T-cell (primary cell): ENCODE measurements at regions not wholly inside any gene's neighbourhood (a gene's known extent, or its start where the extent isn't known, plus 50 kb on each side); places are given as distances from the start of the nearest gene placed in this dataset.

Experiments used
- ATAC-seq, 4 experiments: fragments of 200-7000 bp in 3 of 4; fragments of 150-1000 bp in 1 of 4; cut with Tn5 transposase; replicated peaks in 1 of 4; 1 replicate in 3 of 4; 2 replicates in 1 of 4; pipeline ENCODE4 v1.10.0; 2021; ENCODE audit warnings: moderate library complexity in 3 of 4, mild to moderate bottlenecking in 2 of 4, moderate number of reproducible peaks in 1 of 4
- CTCF ChIA-PET, 2 donors: fragments of 300-600 bp; sonication (Branson Sonifier 250); formaldehyde crosslinking; loops; one replicate each; lab custom pipeline; 2022; ENCODE audit warnings: antibody characterized with exemption in 2 of 2; lab: Charles Lee
- POLR2A ChIA-PET, 2 donors: fragments of 300-600 bp; sonication (Branson Sonifier 250); formaldehyde crosslinking; loops; one replicate each; lab custom pipeline; 2022; ENCODE audit warnings: antibody characterized with exemption in 2 of 2; lab: Charles Lee
- DNase-seq, 35 experiments: peaks; one replicate each; pipeline versions ENCODE4 v3.0.0 to v3.0.0-alpha.2; 2013 to 2023
- H3K27ac ChIP-seq: one replicate; pipeline ENCODE4 v1.5.1; 2013; ENCODE audit warnings: low read length
- H3K27me3 ChIP-seq, 2 experiments: replicated peaks in 1 of 2; 1 replicate in 1 of 2; 2 replicates in 1 of 2; pipeline versions ENCODE4 v1.6.1 to v1.7.0; 2013; ENCODE audit warnings: low read length in 1 of 2, mixed read lengths in 1 of 2; ENCODE audit not compliant: control insufficient read depth in 2 of 2, insufficient read depth in 2 of 2; ENCODE audit errors: extremely low read depth in 1 of 2
- H3K36me3 ChIP-seq, 2 donors: 1 replicate in 1 of 2; 2 replicates in 1 of 2; pipeline versions ENCODE4 v1.6.1 to v1.7.0; 2013; ENCODE audit warnings: low read length in 1 of 2; ENCODE audit not compliant: control insufficient read depth in 2 of 2, insufficient read depth in 1 of 2; ENCODE audit errors: extremely low read depth in 1 of 2
- H3K4me1 ChIP-seq, 2 experiments: 1 replicate in 1 of 2; 2 replicates in 1 of 2; pipeline versions ENCODE4 v1.6.1 to v1.7.0; 2013; ENCODE audit warnings: low read length in 2 of 2, mixed read lengths in 1 of 2; ENCODE audit not compliant: insufficient read depth in 2 of 2, control insufficient read depth in 1 of 2; ENCODE audit errors: extremely low read depth in 1 of 2
- H3K4me3 ChIP-seq, 2 donors: 1 replicate in 1 of 2; 2 replicates in 1 of 2; pipeline versions ENCODE4 v1.5.1 to v1.7.0; 2013; ENCODE audit warnings: mild to moderate bottlenecking in 2 of 2, low read length in 1 of 2, moderate library complexity in 1 of 2; ENCODE audit not compliant: control insufficient read depth in 1 of 2; ENCODE audit errors: extremely low read depth in 1 of 2
- H3K9me3 ChIP-seq: 2 replicates; pipeline ENCODE4 v1.7.0; 2013
- H3K27ac Mint-ChIP-seq, 2 donors: one replicate each; pipeline ENCODE4 v1.8.0; 2020 to 2021; ENCODE audit warnings: mild to moderate bottlenecking in 2 of 2, mixed read lengths in 2 of 2
- H3K27me3 Mint-ChIP-seq, 2 donors: one replicate each; pipeline ENCODE4 v1.8.0; 2021 to 2022; ENCODE audit warnings: mixed read lengths in 2 of 2
- H3K36me3 Mint-ChIP-seq: one replicate; pipeline ENCODE4 v1.8.0; 2021; ENCODE audit warnings: mixed read lengths
- H3K4me1 Mint-ChIP-seq, 3 donors: one replicate each; pipeline ENCODE4 v1.8.0; 2020 to 2022; ENCODE audit warnings: mixed read lengths in 3 of 3, mild to moderate bottlenecking in 1 of 3
- H3K4me3 Mint-ChIP-seq, 3 donors: one replicate each; pipeline ENCODE4 v1.8.0; 2020 to 2022; ENCODE audit warnings: mild to moderate bottlenecking in 3 of 3, mixed read lengths in 3 of 3, moderate library complexity in 3 of 3
- H3K9me3 Mint-ChIP-seq, 3 donors: one replicate each; pipeline ENCODE4 v1.8.0; 2020 to 2022; ENCODE audit warnings: mixed read lengths in 3 of 3
- WGBS: methylation state at CpG from one replicate; pipeline ENCODE4 v1.1.5; 2013; ENCODE audit warnings: missing lambda C conversion rate; ENCODE audit not compliant: insufficient coverage; 5-methylcytosine and 5-hydroxymethylcytosine counted together

- H3K4me1 ChIP-seq = no peaks in the 10 kb centered on the region
- no peak overlapping the region for H3K4me3 ChIP-seq
- no peak overlapping the region for H3K27ac ChIP-seq
- H3K27me3 ChIP-seq = no peaks in the 10 kb centered on the region
- H3K9me3 Mint-ChIP-seq = peaks cover 8 to 26% (median 15%) of the 10 kb centered on the region in 3 donors
- no peaks in the 10 kb centered on the region for H3K36me3 ChIP-seq
- H3K27me3 Mint-ChIP-seq = no peaks in the 10 kb centered on the region
- ATAC-seq (no peak), DNase-seq (no peak)
- H3K4me1 Mint-ChIP-seq = no peaks in the 10 kb centered on the region
- H3K36me3 Mint-ChIP-seq = no peaks in the 10 kb centered on the region
- POLR2A ChIA-PET = no interaction called here
- H3K9me3 ChIP-seq = no peaks in the 10 kb centered on the region
- no peak overlapping the region for H3K4me3 Mint-ChIP-seq
- H3K27ac Mint-ChIP-seq = no peak overlapping the region
- CTCF ChIA-PET = no interaction called here
Measured at GRCh38 chr13:64293923-64294322, 2878.3 kb upstream of the PCDH20 start.

- H3K4me3 Mint-ChIP-seq = no peak overlapping the region
- CTCF ChIA-PET = no interaction called here
- DNase-seq = no peak
- H3K27ac ChIP-seq = no peak overlapping the region
- no peaks in the 10 kb centered on the region for H3K27me3 Mint-ChIP-seq
- no peak for ATAC-seq
- H3K27ac Mint-ChIP-seq = no peak overlapping the region
- WGBS = 40% methylated on average over 1 of the region's 3 CpGs
- H3K4me1 Mint-ChIP-seq = no peaks in the 10 kb centered on the region
- peaks cover 10 to 24% (median 18%) of the 10 kb centered on the region in 3 donors for H3K9me3 Mint-ChIP-seq
- POLR2A ChIA-PET = no interaction called here
- H3K4me1 ChIP-seq = no peaks in the 10 kb centered on the region
- H3K36me3 ChIP-seq = no peaks in the 10 kb centered on the region
- H3K4me3 ChIP-seq = no peak overlapping the region
- no peaks in the 10 kb centered on the region for H3K36me3 Mint-ChIP-seq
- H3K9me3 ChIP-seq = no peaks in the 10 kb centered on the region
- no peaks in the 10 kb centered on the region for H3K27me3 ChIP-seq
Measured at GRCh38 chr13:64289702-64290101, 2874.1 kb upstream of the PCDH20 start.

- no CpG with 5 or more reads among the region's 2 CpGs for WGBS
- POLR2A ChIA-PET = no interaction called here
- ATAC-seq = no peak
Measured at GRCh38 chr13:64283926-64284325, 2868.3 kb upstream of the PCDH20 start.

GRCh38 chr13:64278493-64278892 is 2862.8 kb upstream of the PCDH20 start:
- Mint-ChIP-seq H3K4me1 (no peaks in the 10 kb centered on the region), H3K9me3 (peaks cover 4 to 17% (median 9%) of the 10 kb centered on the region in 3 donors), H3K27me3 (no peaks in the 10 kb centered on the region), H3K4me3 (no peak overlapping the region), H3K27ac (no peak overlapping the region), H3K36me3 (no peaks in the 10 kb centered on the region)
- CTCF ChIA-PET = no interaction called here
- POLR2A ChIA-PET = no interaction called here
- Histone ChIP-seq H3K27me3 (no peaks in the 10 kb centered on the region), H3K36me3 (no peaks in the 10 kb centered on the region), H3K4me1 (no peaks in the 10 kb centered on the region), H3K27ac (no peak overlapping the region), H3K4me3 (no peak overlapping the region), H3K9me3 (no peaks in the 10 kb centered on the region)
- WGBS = 71% methylated on average over 1 of the region's 5 CpGs
- ATAC-seq (no peak), DNase-seq (no peak)

More at GRCh38 chr13:64283926-64284325, 2868.3 kb upstream of the PCDH20 start:
- Histone ChIP-seq H3K36me3 (no peaks in the 10 kb centered on the region), H3K4me3 (no peak overlapping the region), H3K4me1 (no peaks in the 10 kb centered on the region), H3K9me3 (no peaks in the 10 kb centered on the region), H3K27me3 (no peaks in the 10 kb centered on the region), H3K27ac (no peak overlapping the region)
- DNase-seq = no peak
- H3K27ac Mint-ChIP-seq = no peak overlapping the region
- H3K4me1 Mint-ChIP-seq = no peaks in the 10 kb centered on the region
- H3K36me3 Mint-ChIP-seq = no peaks in the 10 kb centered on the region
- H3K9me3 Mint-ChIP-seq = peaks cover 4 to 30% (median 25%) of the 10 kb centered on the region in 3 donors
- no peak overlapping the region for H3K4me3 Mint-ChIP-seq
- H3K27me3 Mint-ChIP-seq = no peaks in the 10 kb centered on the region
- CTCF ChIA-PET = no interaction called here

- ChIA-PET CTCF (no interaction called here), POLR2A (no interaction called here)
- no peak for DNase-seq
- H3K4me3 Mint-ChIP-seq = no peak overlapping the region
- peaks cover 4 to 22% (median 8%) of the 10 kb centered on the region in 3 donors for H3K9me3 Mint-ChIP-seq
- H3K27ac ChIP-seq = no peak overlapping the region
- H3K4me3 ChIP-seq = no peak overlapping the region
- H3K4me1 Mint-ChIP-seq = no peaks in the 10 kb centered on the region
- WGBS = no CpG with 5 or more reads among the region's 2 CpGs
- H3K4me1 ChIP-seq = no peaks in the 10 kb centered on the region
- no peak overlapping the region for H3K27ac Mint-ChIP-seq
- H3K27me3 Mint-ChIP-seq = no peaks in the 10 kb centered on the region
- no peaks in the 10 kb centered on the region for H3K36me3 Mint-ChIP-seq
- H3K9me3 ChIP-seq = no peaks in the 10 kb centered on the region
- no peaks in the 10 kb centered on the region for H3K36me3 ChIP-seq
- no peaks in the 10 kb centered on the region for H3K27me3 ChIP-seq
- ATAC-seq = no peak
Measured at GRCh38 chr13:64277097-64277496, 2861.4 kb upstream of the PCDH20 start.

- H3K4me3 ChIP-seq = no peak overlapping the region
- no peak overlapping the region for H3K4me3 Mint-ChIP-seq
- 0% methylated on average over 1 of the region's 2 CpGs for WGBS
- no peak overlapping the region for H3K27ac ChIP-seq
- peaks cover 4 to 22% (median 5%) of the 10 kb centered on the region in 3 donors for H3K9me3 Mint-ChIP-seq
- H3K4me1 ChIP-seq = no peaks in the 10 kb centered on the region
- no peak overlapping the region for H3K27ac Mint-ChIP-seq
- H3K27me3 ChIP-seq = no peaks in the 10 kb centered on the region
- no peak for ATAC-seq
- H3K36me3 ChIP-seq = no peaks in the 10 kb centered on the region
- H3K27me3 Mint-ChIP-seq = no peaks in the 10 kb centered on the region
- H3K9me3 ChIP-seq = no peaks in the 10 kb centered on the region
- no peaks in the 10 kb centered on the region for H3K36me3 Mint-ChIP-seq
- CTCF ChIA-PET = no interaction called here
- H3K4me1 Mint-ChIP-seq = no peaks in the 10 kb centered on the region
- POLR2A ChIA-PET = no interaction called here
- DNase-seq = no peak
Measured at GRCh38 chr13:64276232-64276631, 2860.6 kb upstream of the PCDH20 start.
